ENCODE measurements at regions not wholly inside any gene's neighbourhood (a gene's known extent, or its start where the extent isn't known, plus 50 kb on each side); places are given as distances from the start of the nearest gene placed in this dataset.

DNA sequence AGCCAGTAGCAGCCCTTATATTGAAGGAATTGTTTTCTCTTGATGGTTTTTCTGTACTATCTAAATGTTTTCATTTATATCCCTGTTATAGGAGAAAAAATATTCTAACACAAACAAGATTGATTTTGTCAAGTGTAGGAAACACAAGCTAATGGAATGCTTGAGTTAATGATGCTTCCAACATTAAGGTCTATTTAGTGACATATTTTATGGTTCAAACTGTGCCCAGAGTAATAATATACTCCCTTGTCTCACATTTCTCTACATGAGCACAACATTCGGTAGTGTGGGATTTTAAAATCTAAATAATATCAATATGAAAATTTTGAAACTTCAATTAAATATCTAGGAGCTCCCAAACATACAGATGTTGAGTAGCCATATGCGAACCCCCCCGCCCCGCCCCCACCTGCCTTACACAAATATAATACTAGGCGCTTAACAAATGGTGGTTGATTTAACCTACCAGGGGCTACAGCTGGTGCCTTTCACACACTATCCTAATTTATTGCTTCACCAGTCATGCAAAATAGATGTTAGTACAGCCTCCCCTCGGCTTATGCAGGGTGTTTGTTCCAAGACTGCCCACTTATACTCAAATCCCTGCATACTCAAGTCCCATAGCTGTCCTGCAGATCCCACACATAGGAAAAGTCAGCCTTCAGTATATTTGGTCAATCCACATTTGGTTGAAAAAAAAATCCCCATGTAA lies 124.1 kb upstream of the ACO1 start:
- TF ChIP-seq, protein P1, sequence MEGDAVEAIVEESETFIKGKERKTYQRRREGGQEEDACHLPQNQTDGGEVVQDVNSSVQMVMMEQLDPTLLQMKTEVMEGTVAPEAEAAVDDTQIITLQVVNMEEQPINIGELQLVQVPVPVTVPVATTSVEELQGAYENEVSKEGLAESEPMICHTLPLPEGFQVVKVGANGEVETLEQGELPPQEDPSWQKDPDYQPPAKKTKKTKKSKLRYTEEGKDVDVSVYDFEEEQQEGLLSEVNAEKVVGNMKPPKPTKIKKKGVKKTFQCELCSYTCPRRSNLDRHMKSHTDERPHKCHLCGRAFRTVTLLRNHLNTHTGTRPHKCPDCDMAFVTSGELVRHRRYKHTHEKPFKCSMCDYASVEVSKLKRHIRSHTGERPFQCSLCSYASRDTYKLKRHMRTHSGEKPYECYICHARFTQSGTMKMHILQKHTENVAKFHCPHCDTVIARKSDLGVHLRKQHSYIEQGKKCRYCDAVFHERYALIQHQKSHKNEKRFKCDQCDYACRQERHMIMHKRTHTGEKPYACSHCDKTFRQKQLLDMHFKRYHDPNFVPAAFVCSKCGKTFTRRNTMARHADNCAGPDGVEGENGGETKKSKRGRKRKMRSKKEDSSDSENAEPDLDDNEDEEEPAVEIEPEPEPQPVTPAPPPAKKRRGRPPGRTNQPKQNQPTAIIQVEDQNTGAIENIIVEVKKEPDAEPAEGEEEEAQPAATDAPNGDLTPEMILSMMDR (IDR thresholded peaks at IDR 0.05) = no peak
- TF ChIP-seq POLR2A (IDR thresholded peaks at IDR 0.05) = no peak
